ENCODE measurements at regions not wholly inside any gene's neighbourhood (a gene's known extent, or its start where the extent isn't known, plus 50 kb on each side); places are given as distances from the start of the nearest gene placed in this dataset.

DNA sequence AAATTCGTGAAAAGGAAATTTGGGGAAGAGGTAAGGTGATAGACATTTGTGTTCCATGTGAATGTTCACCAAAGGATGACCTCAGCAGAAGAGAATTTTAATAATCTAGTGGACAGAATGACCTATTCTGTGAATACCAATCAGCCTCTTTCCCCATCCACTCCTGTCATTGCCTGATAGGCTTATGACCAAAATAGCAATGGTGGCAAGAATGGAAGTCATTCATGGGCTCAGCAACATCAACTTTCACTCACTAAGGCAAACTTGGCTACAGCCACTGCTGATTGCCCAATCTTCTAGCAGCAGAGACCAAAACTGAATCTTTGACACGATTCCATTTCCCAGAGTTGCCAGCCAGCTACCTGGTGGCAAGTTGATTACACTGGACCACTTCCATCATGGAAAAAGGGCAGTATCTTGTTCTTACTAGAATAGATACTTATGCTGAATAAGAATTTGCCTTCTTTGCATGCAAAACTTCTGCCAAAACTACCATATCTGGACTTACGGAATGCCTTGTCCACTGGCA, 348.7 kb upstream of the PBX1 start:
- no peak for TF ChIP-seq CEBPB (IDR thresholded peaks at IDR 0.05)
- no peak for TF ChIP-seq MAX (IDR thresholded peaks at IDR 0.05)
- no peak for TF ChIP-seq TAF1 (IDR thresholded peaks at IDR 0.05; ENCODE audit: low read depth)
- no peak for TF ChIP-seq RAD21 (IDR thresholded peaks at IDR 0.05; ENCODE audit: low read depth)
- no peak for TF ChIP-seq EGR1 (IDR thresholded peaks at IDR 0.05)
- TF ChIP-seq EP300 (IDR thresholded peaks at IDR 0.05; ENCODE audit: borderline replicate concordance) = no peak
- TF ChIP-seq CREB1 (IDR thresholded peaks at IDR 0.05; ENCODE audit: low read depth) = no peak
- TF ChIP-seq REST (IDR thresholded peaks at IDR 0.05; ENCODE audit: low read depth) = no peak
- no peak for TF ChIP-seq YY1 (IDR thresholded peaks at IDR 0.05; ENCODE audit: low read depth)
- no peak for TF ChIP-seq NFIC (IDR thresholded peaks at IDR 0.05)
- TF ChIP-seq ZBTB7A (IDR thresholded peaks at IDR 0.05; ENCODE audit: low read depth) = no peak
- no peak for TF ChIP-seq TEAD4 (IDR thresholded peaks at IDR 0.05)
